CD4-positive, alpha-beta memory T cell (primary cell): ENCODE measurements at regions not wholly inside any gene's neighbourhood (a gene's known extent, or its start where the extent isn't known, plus 50 kb on each side); places are given as distances from the start of the nearest gene placed in this dataset.

Experiments used
- CTCF ChIA-PET: fragments of 350-600 bp; sonication (Branson Sonifier 250); formaldehyde crosslinking; loops from one replicate; lab custom pipeline; 2021; ENCODE audit warnings: inconsistent platforms; ENCODE audit not compliant: partially characterized antibody; lab: Charles Lee
- POLR2A ChIA-PET: fragments of 350-600 bp; sonication (Branson Sonifier 250); formaldehyde crosslinking; loops from one replicate; lab custom pipeline; 2021; ENCODE audit not compliant: partially characterized antibody; lab: Charles Lee
- DNase-seq, 5 donors: peaks; one replicate each; pipeline versions ENCODE4 v3.0.0 to v3.0.0-alpha.2; 2020 to 2022; ENCODE audit warnings: mixed read lengths in 1 of 5
- H3K27ac ChIP-seq: one replicate; pipeline ENCODE4 v1.7.0; 2013; ENCODE audit warnings: low read depth, low read length
- H3K27me3 ChIP-seq: 2 replicates; pipeline ENCODE4 v1.7.0; 2013; ENCODE audit warnings: mild to moderate bottlenecking, low read length, moderate library complexity; ENCODE audit not compliant: insufficient read depth
- H3K36me3 ChIP-seq: 2 replicates; pipeline ENCODE4 v1.7.0; 2013; ENCODE audit warnings: mild to moderate bottlenecking, low read length, moderate library complexity; ENCODE audit not compliant: insufficient read depth
- H3K4me1 ChIP-seq: 2 replicates; pipeline ENCODE4 v1.7.0; 2013; ENCODE audit warnings: mild to moderate bottlenecking, low read length, moderate library complexity; ENCODE audit not compliant: insufficient read depth
- H3K4me3 ChIP-seq, 2 donors: one replicate each; pipeline ENCODE4 v1.7.0; 2013; ENCODE audit warnings: low read length in 2 of 2, mild to moderate bottlenecking in 1 of 2
- H3K9me3 ChIP-seq, 2 donors: one replicate each; pipeline ENCODE4 v1.7.0; 2013; ENCODE audit warnings: low read length in 2 of 2, control low read depth in 1 of 2; ENCODE audit not compliant: control insufficient read depth in 1 of 2
- H3K27ac Mint-ChIP-seq, 7 donors: one replicate each; pipeline ENCODE4 v1.8.0; 2020 to 2021; ENCODE audit warnings: mixed read lengths in 7 of 7, mild to moderate bottlenecking in 6 of 7, inconsistent platforms in 3 of 7, moderate library complexity in 3 of 7
- H3K27me3 Mint-ChIP-seq, 2 donors: one replicate each; pipeline ENCODE4 v1.8.0; 2020 to 2021; ENCODE audit warnings: mixed read lengths in 2 of 2
- H3K36me3 Mint-ChIP-seq, 2 donors: one replicate each; pipeline ENCODE4 v1.8.0; 2020 to 2021; ENCODE audit warnings: mixed read lengths in 2 of 2, inconsistent platforms in 1 of 2, mild to moderate bottlenecking in 1 of 2
- H3K4me1 Mint-ChIP-seq, 4 donors: one replicate each; pipeline ENCODE4 v1.8.0; 2020 to 2021; ENCODE audit warnings: mixed read lengths in 4 of 4, mild to moderate bottlenecking in 1 of 4
- H3K4me3 Mint-ChIP-seq, 8 donors: one replicate each; pipeline ENCODE4 v1.8.0; 2020 to 2021; ENCODE audit warnings: mixed read lengths in 8 of 8, mild to moderate bottlenecking in 7 of 8, moderate library complexity in 6 of 8, inconsistent platforms in 3 of 8
- H3K9me3 Mint-ChIP-seq, 8 donors: one replicate each; pipeline ENCODE4 v1.8.0; 2020 to 2021; ENCODE audit warnings: mixed read lengths in 8 of 8, mild to moderate bottlenecking in 5 of 8, inconsistent platforms in 3 of 8, moderate library complexity in 1 of 8
- intact Hi-C: fragments of 100-400 bp; cut with micrococcal nuclease; formaldehyde crosslinking; loops from one replicate; pipeline ENCODE4 v1.15.1; 2023

DNA sequence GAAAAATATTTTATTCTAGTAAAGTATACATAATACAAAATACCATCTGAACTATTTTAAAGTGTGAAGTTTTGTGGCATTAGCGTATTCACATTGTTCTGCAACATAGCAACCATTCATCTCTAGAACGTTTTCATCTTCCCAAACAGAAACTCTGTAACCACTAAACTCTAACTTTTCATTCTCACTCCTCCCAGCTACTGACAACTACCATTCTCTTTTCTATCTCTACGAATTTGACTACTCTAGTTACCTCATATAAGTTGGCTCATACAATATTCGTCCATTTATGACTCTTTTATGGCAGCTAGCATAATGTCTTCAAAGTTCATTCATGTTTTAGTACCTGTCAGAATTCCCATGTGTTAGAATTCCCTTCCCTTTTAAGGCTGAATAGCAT is 150.5 kb upstream of the MIR17HG start:
- H3K27ac Mint-ChIP-seq, result no peak overlapping the region
- Histone ChIP-seq H3K4me1 (no peaks in the 10 kb centered on the region), H3K9me3 (no peaks in the 10 kb centered on the region), H3K4me3 (no peak overlapping the region), H3K36me3 (no peaks in the 10 kb centered on the region), H3K27ac (no peak overlapping the region), H3K27me3 (no peaks in the 10 kb centered on the region)
- CTCF ChIA-PET, result no interaction called here
- H3K27me3 Mint-ChIP-seq, result peaks cover 0 to 5% of the 10 kb centered on the region in 2 donors
- no peak for DNase-seq
- no peak overlapping the region for H3K4me3 Mint-ChIP-seq
- H3K9me3 Mint-ChIP-seq, result peaks cover 0 to 2% (median 0%) of the 10 kb centered on the region in 8 donors
- H3K4me1 Mint-ChIP-seq, result no peaks in the 10 kb centered on the region
- intact Hi-C loops, result no loop called here
- H3K36me3 Mint-ChIP-seq, result no peaks in the 10 kb centered on the region
- POLR2A ChIA-PET, result no interaction called here

DNA sequence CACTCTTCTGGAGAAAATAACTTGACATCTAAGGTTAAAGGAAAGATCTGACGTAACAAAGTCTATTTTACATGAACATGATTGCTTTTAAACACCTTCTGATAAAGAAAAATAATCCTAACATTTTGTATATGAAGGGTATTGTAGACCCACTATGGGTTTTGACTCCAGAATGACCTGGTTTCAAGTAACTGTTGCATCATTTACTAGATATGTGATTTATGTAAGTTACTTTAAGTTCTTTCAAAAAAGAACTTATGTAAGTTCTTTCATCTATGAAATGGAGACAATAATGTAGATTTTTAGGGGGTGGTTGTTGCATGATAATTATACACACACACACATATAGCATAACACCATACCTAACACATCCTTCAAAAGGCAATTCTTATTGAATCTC is 147.6 kb upstream of the MIR17HG start:
- no peaks in the 10 kb centered on the region for H3K9me3 Mint-ChIP-seq

DNA sequence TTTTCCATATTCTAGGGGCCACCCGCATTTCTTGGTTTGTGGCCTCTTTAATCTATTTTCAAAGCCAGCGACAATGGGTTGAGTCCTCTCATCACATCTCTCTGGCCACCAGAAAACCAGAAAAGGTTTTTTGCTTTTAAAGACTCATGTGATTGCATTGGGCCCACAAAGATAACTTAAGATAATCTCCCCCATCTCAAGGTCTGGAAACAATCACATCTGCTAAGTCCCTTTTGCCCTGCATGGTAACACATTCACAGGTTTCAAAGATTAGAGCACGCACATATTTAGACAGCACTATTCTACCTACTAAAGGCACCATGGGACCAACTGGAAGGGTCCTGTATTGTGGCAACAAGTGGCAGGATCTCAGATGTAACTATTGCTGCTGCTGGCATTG is 147.0 kb upstream of the MIR17HG start:
- ChIA-PET POLR2A (no interaction called here), CTCF (no interaction called here)
- no peak overlapping the region for H3K4me3 ChIP-seq
- Mint-ChIP-seq H3K36me3 (no peaks in the 10 kb centered on the region), H3K9me3 (no peaks in the 10 kb centered on the region), H3K4me1 (no peaks in the 10 kb centered on the region), H3K4me3 (no peak overlapping the region), H3K27ac (no peak overlapping the region), H3K27me3 (peaks cover 0 to 3% of the 10 kb centered on the region in 2 donors)
- no peaks in the 10 kb centered on the region for H3K4me1 ChIP-seq
- no peaks in the 10 kb centered on the region for H3K27me3 ChIP-seq
- H3K36me3 ChIP-seq, result no peaks in the 10 kb centered on the region
- intact Hi-C loops, result no loop called here
- no peak overlapping the region for H3K27ac ChIP-seq
- no peaks in the 10 kb centered on the region for H3K9me3 ChIP-seq
- no peak for DNase-seq

More for the DNA sequence above, 147.6 kb upstream of the MIR17HG start:
- POLR2A ChIA-PET, result no interaction called here
- Mint-ChIP-seq H3K4me3 (no peak overlapping the region), H3K36me3 (no peaks in the 10 kb centered on the region), H3K27me3 (peaks cover 0 to 3% of the 10 kb centered on the region in 2 donors), H3K27ac (no peak overlapping the region), H3K4me1 (no peaks in the 10 kb centered on the region)
- no peaks in the 10 kb centered on the region for H3K36me3 ChIP-seq
- H3K9me3 ChIP-seq, result no peaks in the 10 kb centered on the region
- CTCF ChIA-PET, result no interaction called here
- DNase-seq, result no peak
- no peak overlapping the region for H3K27ac ChIP-seq
- H3K27me3 ChIP-seq, result no peaks in the 10 kb centered on the region
- H3K4me1 ChIP-seq, result no peaks in the 10 kb centered on the region
- intact Hi-C loops, result no loop called here
- no peak overlapping the region for H3K4me3 ChIP-seq

DNA sequence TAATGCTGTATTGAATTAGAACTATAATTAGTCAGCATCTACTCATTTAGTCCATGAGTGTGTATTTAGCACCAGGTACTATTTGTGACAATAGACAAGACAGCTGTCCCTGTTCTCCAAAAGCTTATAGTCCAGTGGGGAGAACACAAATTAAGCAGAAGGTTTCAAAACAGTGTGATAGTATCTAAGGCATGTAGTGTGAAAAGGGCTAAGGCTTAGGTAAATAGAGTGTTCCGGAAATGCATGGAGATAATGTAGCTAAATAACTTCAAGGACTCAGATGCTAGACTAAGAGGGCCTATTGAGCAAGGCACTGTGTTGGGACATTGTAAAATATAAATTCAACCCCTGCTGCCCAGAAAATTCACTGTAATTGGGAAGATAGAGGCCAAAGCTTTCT is 144.1 kb upstream of the MIR17HG start:
- no peak for DNase-seq
- Histone ChIP-seq H3K27me3 (no peaks in the 10 kb centered on the region), H3K4me1 (no peaks in the 10 kb centered on the region), H3K9me3 (no peaks in the 10 kb centered on the region), H3K4me3 (no peak overlapping the region), H3K27ac (no peak overlapping the region), H3K36me3 (no peaks in the 10 kb centered on the region)
- intact Hi-C loops, result no loop called here
- Mint-ChIP-seq H3K9me3 (no peaks in the 10 kb centered on the region), H3K4me3 (no peak overlapping the region), H3K36me3 (no peaks in the 10 kb centered on the region), H3K27ac (no peak overlapping the region), H3K27me3 (no peaks in the 10 kb centered on the region), H3K4me1 (no peaks in the 10 kb centered on the region)
- ChIA-PET CTCF (no interaction called here), POLR2A (no interaction called here)

DNA sequence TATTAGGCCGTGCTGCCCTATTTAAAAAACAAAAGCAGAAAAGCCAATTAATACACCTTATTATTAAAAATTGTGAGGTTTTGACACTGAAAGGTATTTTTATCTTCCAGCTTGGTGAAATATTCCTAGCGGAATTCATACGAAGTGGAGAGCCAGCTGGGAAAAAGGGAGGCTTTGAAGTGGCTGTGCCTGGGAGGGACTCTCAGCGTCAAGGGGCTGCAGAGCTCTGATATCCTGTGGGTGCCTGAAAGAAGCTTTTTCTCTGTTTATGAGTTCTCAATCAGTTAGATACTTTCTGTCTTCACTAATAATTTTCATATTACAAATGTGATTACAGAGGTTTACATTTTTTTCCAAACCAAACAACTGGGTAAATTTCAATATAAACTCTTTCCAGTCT is 140.2 kb upstream of the MIR17HG start:
- CTCF ChIA-PET, result no interaction called here
- no peaks in the 10 kb centered on the region for H3K4me1 Mint-ChIP-seq
- H3K36me3 ChIP-seq, result no peaks in the 10 kb centered on the region
- H3K4me1 ChIP-seq, result no peaks in the 10 kb centered on the region
- no peak for DNase-seq
- no peak overlapping the region for H3K27ac Mint-ChIP-seq
- H3K9me3 Mint-ChIP-seq, result peaks cover 0 to 6% (median 1%) of the 10 kb centered on the region in 8 donors
- no peaks in the 10 kb centered on the region for H3K27me3 ChIP-seq
- no peaks in the 10 kb centered on the region for H3K36me3 Mint-ChIP-seq
- H3K9me3 ChIP-seq, result no peaks in the 10 kb centered on the region
- H3K4me3 Mint-ChIP-seq, result no peak overlapping the region
- H3K27me3 Mint-ChIP-seq, result peaks cover 0 to 2% of the 10 kb centered on the region in 2 donors
- H3K27ac ChIP-seq, result no peak overlapping the region
- POLR2A ChIA-PET, result no interaction called here
- no peak overlapping the region for H3K4me3 ChIP-seq
- intact Hi-C loops, result no loop called here

DNA sequence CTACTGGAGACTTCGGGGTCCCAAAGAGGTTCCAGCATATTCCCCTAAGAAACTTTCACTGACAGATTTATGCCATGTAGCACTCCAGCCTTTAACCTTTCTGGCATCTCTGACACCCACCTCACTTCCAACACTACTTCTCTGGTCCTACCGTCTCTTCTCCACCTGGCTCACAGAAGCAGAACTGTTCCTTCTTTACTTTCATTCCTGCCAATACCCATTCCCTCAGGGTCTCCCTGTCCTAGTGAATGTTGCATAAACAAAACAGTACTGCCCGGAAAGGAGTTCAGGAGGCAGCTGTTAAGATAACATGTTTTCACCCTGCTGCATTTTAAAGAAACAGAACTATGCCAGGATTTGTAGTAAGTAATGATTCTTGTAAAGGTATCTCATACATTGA is 136.0 kb upstream of the MIR17HG start:
- no peak overlapping the region for H3K27ac ChIP-seq
- no peak for DNase-seq
- no peaks in the 10 kb centered on the region for H3K4me1 ChIP-seq
- H3K9me3 Mint-ChIP-seq, result peaks cover 0 to 6% (median 1%) of the 10 kb centered on the region in 8 donors
- CTCF ChIA-PET, result no interaction called here
- POLR2A ChIA-PET, result no interaction called here
- H3K36me3 Mint-ChIP-seq, result no peaks in the 10 kb centered on the region
- no peak overlapping the region for H3K4me3 ChIP-seq
- H3K27me3 Mint-ChIP-seq, result peaks cover 2% of the 10 kb centered on the region in 2 donors
- no peaks in the 10 kb centered on the region for H3K36me3 ChIP-seq
- H3K4me3 Mint-ChIP-seq, result no peak overlapping the region
- H3K27ac Mint-ChIP-seq, result no peak overlapping the region
- H3K27me3 ChIP-seq, result no peaks in the 10 kb centered on the region
- no peaks in the 10 kb centered on the region for H3K4me1 Mint-ChIP-seq
- no peaks in the 10 kb centered on the region for H3K9me3 ChIP-seq
- intact Hi-C loops, result no loop called here

DNA sequence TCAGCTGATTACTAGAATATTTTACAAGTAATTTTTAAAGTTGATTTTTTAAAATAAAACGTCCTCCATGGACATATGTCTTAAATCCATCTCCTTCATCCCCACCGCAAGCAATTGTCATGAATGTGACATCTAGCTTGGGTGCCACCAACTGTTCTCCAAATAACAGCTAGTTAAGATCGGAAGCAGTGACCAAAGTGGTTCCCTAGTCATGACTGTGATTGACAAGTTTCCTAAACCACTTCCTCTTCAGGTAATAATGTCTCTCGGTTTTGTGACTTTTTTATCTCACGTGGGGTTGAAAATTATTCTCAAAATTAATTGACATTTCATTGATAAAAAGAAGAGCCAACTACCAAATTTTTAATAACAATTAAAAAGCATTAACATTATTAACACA is 135.3 kb upstream of the MIR17HG start:
- Histone ChIP-seq H3K36me3 (no peaks in the 10 kb centered on the region), H3K9me3 (no peaks in the 10 kb centered on the region), H3K4me3 (no peak overlapping the region), H3K27me3 (no peaks in the 10 kb centered on the region), H3K4me1 (no peaks in the 10 kb centered on the region), H3K27ac (no peak overlapping the region)
- ChIA-PET POLR2A (no interaction called here), CTCF (no interaction called here)
- peaks cover 0 to 6% (median 2%) of the 10 kb centered on the region in 8 donors for H3K9me3 Mint-ChIP-seq
- no peak for DNase-seq
- peaks cover 2 to 4% of the 10 kb centered on the region in 2 donors for H3K27me3 Mint-ChIP-seq
- intact Hi-C loops, result no loop called here
- H3K36me3 Mint-ChIP-seq, result no peaks in the 10 kb centered on the region
- H3K4me1 Mint-ChIP-seq, result no peaks in the 10 kb centered on the region
- H3K4me3 Mint-ChIP-seq, result no peak overlapping the region
- no peak overlapping the region for H3K27ac Mint-ChIP-seq

DNA sequence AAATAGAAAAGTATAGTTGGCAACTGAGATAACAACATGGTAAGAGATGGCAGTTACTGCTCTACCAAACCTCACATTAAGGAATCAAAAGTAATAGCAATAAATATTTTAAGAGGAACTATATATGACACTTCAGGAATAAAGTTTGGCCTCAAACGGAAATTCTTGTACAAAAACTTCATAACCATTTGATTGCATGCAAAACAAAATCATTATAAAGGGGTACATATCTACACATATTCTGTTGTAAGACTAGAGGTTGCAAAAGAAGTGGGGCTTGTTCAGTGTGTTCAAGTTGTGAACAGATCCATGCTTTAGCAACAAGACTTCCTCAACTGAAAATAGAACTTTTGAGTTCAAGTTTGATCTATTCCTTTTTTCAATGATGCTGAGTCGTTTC is 133.5 kb upstream of the MIR17HG start:
- Mint-ChIP-seq H3K4me1 (no peaks in the 10 kb centered on the region), H3K4me3 (no peak overlapping the region), H3K36me3 (no peaks in the 10 kb centered on the region), H3K27me3 (peaks cover 1 to 5% of the 10 kb centered on the region in 2 donors), H3K27ac (no peak overlapping the region), H3K9me3 (peaks cover 0 to 6% (median 2%) of the 10 kb centered on the region in 8 donors)
- DNase-seq, result no peak
- H3K9me3 ChIP-seq, result no peaks in the 10 kb centered on the region
- H3K4me1 ChIP-seq, result no peaks in the 10 kb centered on the region
- intact Hi-C loops, result no loop called here
- no peaks in the 10 kb centered on the region for H3K36me3 ChIP-seq
- H3K27ac ChIP-seq, result no peak overlapping the region
- POLR2A ChIA-PET, result no interaction called here
- no peak overlapping the region for H3K4me3 ChIP-seq
- CTCF ChIA-PET, result no interaction called here
- no peaks in the 10 kb centered on the region for H3K27me3 ChIP-seq
